ENCODE measurements at regions not wholly inside any gene's neighbourhood (a gene's known extent, or its start where the extent isn't known, plus 50 kb on each side); places are given as distances from the start of the nearest gene placed in this dataset.

- no peak overlapping the region for H3K4me2 ChIP-seq (ENCODE audit: insufficient read depth, low read length)
- no peak for DNase-seq (ENCODE audit: insufficient read length, low spot score, missing footprints)
- no peak overlapping the region for H2AFZ ChIP-seq (ENCODE audit: low read length)
- no peaks in the 10 kb centered on the region for H3K9me3 ChIP-seq (ENCODE audit: low read depth, low read length)
- H3K27me3 ChIP-seq (ENCODE audit: insufficient read depth, low read length), result no peaks in the 10 kb centered on the region
- H3K27ac ChIP-seq (ENCODE audit: low read depth, low read length), result no peak overlapping the region
- no peak overlapping the region for H3K4me3 ChIP-seq (ENCODE audit: insufficient read depth, low read length)
- no peaks in the 10 kb centered on the region for H3K4me1 ChIP-seq (ENCODE audit: insufficient read depth, low read length)
- H4K20me1 ChIP-seq (ENCODE audit: insufficient read depth, low read length), result no peaks in the 10 kb centered on the region
- no peaks in the 10 kb centered on the region for H3K36me3 ChIP-seq (ENCODE audit: insufficient read depth, low read length)
- no peak for TF ChIP-seq CTCF (IDR thresholded peaks at IDR 0.05; ENCODE audit: extremely low read depth, low read depth, low read length)
- H3K79me2 ChIP-seq (ENCODE audit: insufficient read depth, low read length), result no peaks in the 10 kb centered on the region
Observed at GRCh38 chr1:99084562-99084961, 79.9 kb upstream of the PLPPR5 start.

- H3K9me3 ChIP-seq (ENCODE audit: low read depth, low read length), result no peaks in the 10 kb centered on the region
- H3K27ac ChIP-seq (ENCODE audit: low read depth, low read length), result no peak overlapping the region
- no peak overlapping the region for H3K4me2 ChIP-seq (ENCODE audit: insufficient read depth, low read length)
- no peaks in the 10 kb centered on the region for H3K4me1 ChIP-seq (ENCODE audit: insufficient read depth, low read length)
- DNase-seq (ENCODE audit: insufficient read length, low spot score, missing footprints), result no peak
- H3K4me3 ChIP-seq (ENCODE audit: insufficient read depth, low read length), result no peak overlapping the region
- H3K79me2 ChIP-seq (ENCODE audit: insufficient read depth, low read length), result no peaks in the 10 kb centered on the region
- no peaks in the 10 kb centered on the region for H3K36me3 ChIP-seq (ENCODE audit: insufficient read depth, low read length)
- no peak overlapping the region for H2AFZ ChIP-seq (ENCODE audit: low read length)
- no peaks in the 10 kb centered on the region for H4K20me1 ChIP-seq (ENCODE audit: insufficient read depth, low read length)
- no peaks in the 10 kb centered on the region for H3K27me3 ChIP-seq (ENCODE audit: insufficient read depth, low read length)
- TF ChIP-seq CTCF (IDR thresholded peaks at IDR 0.05; ENCODE audit: extremely low read depth, low read depth, low read length), result no peak
Observed at GRCh38 chr1:99086057-99086456, 81.4 kb upstream of the PLPPR5 start.

GRCh38 chr1:99098589-99098988, 93.9 kb upstream of the PLPPR5 start:
- no peaks in the 10 kb centered on the region for H3K27me3 ChIP-seq (ENCODE audit: insufficient read depth, low read length)

GRCh38 chr1:99106274-99106673, 101.6 kb upstream of the PLPPR5 start:
- H3K9me3 ChIP-seq (ENCODE audit: low read depth, low read length), result no peaks in the 10 kb centered on the region
- H3K79me2 ChIP-seq (ENCODE audit: insufficient read depth, low read length), result no peaks in the 10 kb centered on the region
- H3K27ac ChIP-seq (ENCODE audit: low read depth, low read length), result no peak overlapping the region
- no peaks in the 10 kb centered on the region for H3K36me3 ChIP-seq (ENCODE audit: insufficient read depth, low read length)
- H4K20me1 ChIP-seq (ENCODE audit: insufficient read depth, low read length), result no peaks in the 10 kb centered on the region
- no peak overlapping the region for H3K4me2 ChIP-seq (ENCODE audit: insufficient read depth, low read length)
- no peak for DNase-seq (ENCODE audit: insufficient read length, low spot score, missing footprints)
- no peaks in the 10 kb centered on the region for H3K27me3 ChIP-seq (ENCODE audit: insufficient read depth, low read length)
- no peak overlapping the region for H2AFZ ChIP-seq (ENCODE audit: low read length)
- no peak for TF ChIP-seq CTCF (IDR thresholded peaks at IDR 0.05; ENCODE audit: extremely low read depth, low read depth, low read length)
- H3K4me3 ChIP-seq (ENCODE audit: insufficient read depth, low read length), result no peak overlapping the region
- H3K4me1 ChIP-seq (ENCODE audit: insufficient read depth, low read length), result no peaks in the 10 kb centered on the region

More at GRCh38 chr1:99098589-99098988, 93.9 kb upstream of the PLPPR5 start:
- H3K9me3 ChIP-seq (ENCODE audit: low read depth, low read length), result no peaks in the 10 kb centered on the region
- H3K4me2 ChIP-seq (ENCODE audit: insufficient read depth, low read length), result no peak overlapping the region
- no peak overlapping the region for H2AFZ ChIP-seq (ENCODE audit: low read length)
- TF ChIP-seq CTCF (IDR thresholded peaks at IDR 0.05; ENCODE audit: extremely low read depth, low read depth, low read length), result no peak
- no peaks in the 10 kb centered on the region for H3K79me2 ChIP-seq (ENCODE audit: insufficient read depth, low read length)
- H4K20me1 ChIP-seq (ENCODE audit: insufficient read depth, low read length), result no peaks in the 10 kb centered on the region
- no peaks in the 10 kb centered on the region for H3K36me3 ChIP-seq (ENCODE audit: insufficient read depth, low read length)
- H3K4me3 ChIP-seq (ENCODE audit: insufficient read depth, low read length), result no peak overlapping the region
- no peaks in the 10 kb centered on the region for H3K4me1 ChIP-seq (ENCODE audit: insufficient read depth, low read length)
- no peak for DNase-seq (ENCODE audit: insufficient read length, low spot score, missing footprints)
- no peak overlapping the region for H3K27ac ChIP-seq (ENCODE audit: low read depth, low read length)
